Gastrocnemius medialis (tissue), 4 donors: ENCODE measurements at regions not wholly inside any gene's neighbourhood (a gene's known extent, or its start where the extent isn't known, plus 50 kb on each side); places are given as distances from the start of the nearest gene placed in this dataset.

Experiments
- ATAC-seq, 2 donors: fragments of 150-250 bp; one replicate each; pipeline ENCODE4 v1.9.1; 2016
- DNase-seq, 2 donors: peaks; one replicate each; pipeline ENCODE4 v3.0.0-alpha.2; 2019
- H3K27ac ChIP-seq, 4 donors: fragments of 200-600 bp; sonication (generic); 1 replicate in 1 of 4; 2 replicates in 3 of 4; pipeline ENCODE4 v1.5.1; 2016 to 2018; ENCODE audit warnings: mild to moderate bottlenecking in 2 of 4, moderate library complexity in 1 of 4
- H3K27me3 ChIP-seq, 3 donors: fragments of 200-600 bp; sonication (generic) in 2 of 3; 1 replicate in 1 of 3; 2 replicates in 2 of 3; pipeline versions ENCODE4 v1.5.1 to v1.6.0; 2016 to 2019; ENCODE audit warnings: mild to moderate bottlenecking in 1 of 3, moderate library complexity in 1 of 3
- H3K36me3 ChIP-seq, 2 donors: fragments of 200-600 bp; sonication (generic) in 1 of 2; one replicate each; pipeline ENCODE4 v1.5.1; 2017 to 2018
- H3K4me1 ChIP-seq, 2 donors: fragments of 200-600 bp; sonication (generic) in 1 of 2; one replicate each; pipeline ENCODE4 v1.5.1; 2016 to 2017; ENCODE audit warnings: mild to moderate bottlenecking in 2 of 2
- H3K4me3 ChIP-seq, 4 donors: fragments of 200-600 bp; sonication (generic) in 3 of 4; 1 replicate in 1 of 4; 2 replicates in 3 of 4; pipeline ENCODE4 v1.5.1; 2016 to 2019; ENCODE audit warnings: mild to moderate bottlenecking in 2 of 4
- H3K9me3 ChIP-seq, 3 donors: fragments of 200-600 bp; sonication (generic) in 2 of 3; 1 replicate in 1 of 3; 2 replicates in 2 of 3; pipeline ENCODE4 v1.5.1; 2016 to 2019
- POLR2A ChIP-seq, 2 donors: fragments of 450-650 bp; IDR thresholded peaks; one replicate each; pipeline ENCODE4 v1.6.1; 2017; ENCODE audit warnings: antibody characterized with exemption in 2 of 2, mild to moderate bottlenecking in 2 of 2, moderate library complexity in 2 of 2
- in situ Hi-C, 4 donors: fragments of 200-750 bp; cut with MboI; loops; one replicate each; pipeline versions ENCODE4 v1.15.0 to v1.8.0; 2017; ENCODE audit warnings: low sequenced_read_pairs in 4 of 4
- intact Hi-C: fragments of 100-400 bp; cut with DNase I; formaldehyde crosslinking; loops from one replicate; pipeline ENCODE4 v1.15.1; 2023; ENCODE audit warnings: low total_unique reads
- TF ChIP-seq, protein P1 (sequence below), 5 experiments: fragments of 450-650 bp in 3 of 5; fragments of 200-600 bp in 2 of 5; sonication (generic) in 2 of 5; IDR thresholded peaks in 4 of 5; conservative IDR thresholded peaks in 1 of 5; 1 replicate in 4 of 5; 2 replicates in 1 of 5; pipeline ENCODE4 v1.5.1; 2016 to 2019; ENCODE audit warnings: antibody characterized with exemption in 5 of 5, mild to moderate bottlenecking in 3 of 5, moderate library complexity in 3 of 5

- Histone ChIP-seq H3K27me3 (no peaks in the 10 kb centered on the region), H3K4me3 (no peak overlapping the region), H3K4me1 (no peaks in the 10 kb centered on the region), H3K36me3 (no peaks in the 10 kb centered on the region), H3K27ac (no peak overlapping the region), H3K9me3 (no peaks in the 10 kb centered on the region)
- intact Hi-C loops = no loop called here
- ATAC-seq = no peak
- TF ChIP-seq, protein P1, sequence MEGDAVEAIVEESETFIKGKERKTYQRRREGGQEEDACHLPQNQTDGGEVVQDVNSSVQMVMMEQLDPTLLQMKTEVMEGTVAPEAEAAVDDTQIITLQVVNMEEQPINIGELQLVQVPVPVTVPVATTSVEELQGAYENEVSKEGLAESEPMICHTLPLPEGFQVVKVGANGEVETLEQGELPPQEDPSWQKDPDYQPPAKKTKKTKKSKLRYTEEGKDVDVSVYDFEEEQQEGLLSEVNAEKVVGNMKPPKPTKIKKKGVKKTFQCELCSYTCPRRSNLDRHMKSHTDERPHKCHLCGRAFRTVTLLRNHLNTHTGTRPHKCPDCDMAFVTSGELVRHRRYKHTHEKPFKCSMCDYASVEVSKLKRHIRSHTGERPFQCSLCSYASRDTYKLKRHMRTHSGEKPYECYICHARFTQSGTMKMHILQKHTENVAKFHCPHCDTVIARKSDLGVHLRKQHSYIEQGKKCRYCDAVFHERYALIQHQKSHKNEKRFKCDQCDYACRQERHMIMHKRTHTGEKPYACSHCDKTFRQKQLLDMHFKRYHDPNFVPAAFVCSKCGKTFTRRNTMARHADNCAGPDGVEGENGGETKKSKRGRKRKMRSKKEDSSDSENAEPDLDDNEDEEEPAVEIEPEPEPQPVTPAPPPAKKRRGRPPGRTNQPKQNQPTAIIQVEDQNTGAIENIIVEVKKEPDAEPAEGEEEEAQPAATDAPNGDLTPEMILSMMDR (IDR thresholded peaks at IDR 0.05 in 4 of 5, conservative IDR thresholded peaks at IDR 0.05 in 1 of 5) = no peak
- no peak for TF ChIP-seq POLR2A (IDR thresholded peaks at IDR 0.05)
- in situ Hi-C loops = no loop called here
- DNase-seq = no peak
Observed at GRCh38 chr6:113162739-113163138, 694.4 kb upstream of the MARCKS start.

- no peak for DNase-seq
- in situ Hi-C loops = no loop called here
- intact Hi-C loops = no loop called here
- Histone ChIP-seq H3K27ac (no peak overlapping the region), H3K9me3 (no peaks in the 10 kb centered on the region), H3K4me3 (no peak overlapping the region), H3K4me1 (peaks cover 9 to 14% of the 10 kb centered on the region in 2 donors), H3K27me3 (no peaks in the 10 kb centered on the region), H3K36me3 (no peaks in the 10 kb centered on the region)
- no peak for TF ChIP-seq POLR2A (IDR thresholded peaks at IDR 0.05)
- TF ChIP-seq, protein P1 (IDR thresholded peaks at IDR 0.05 in 4 of 5, conservative IDR thresholded peaks at IDR 0.05 in 1 of 5) = no peak
- ATAC-seq = no peak
Observed at GRCh38 chr6:113168057-113168456, 689.1 kb upstream of the MARCKS start.

GRCh38 chr6:113169484-113169883 is 687.7 kb upstream of the MARCKS start:
- intact Hi-C loops = no loop called here
- ATAC-seq (no peak), DNase-seq (no peak)
- Histone ChIP-seq H3K36me3 (no peaks in the 10 kb centered on the region), H3K4me1 (peaks cover 9 to 14% of the 10 kb centered on the region in 2 donors), H3K27ac (no peak overlapping the region), H3K4me3 (no peak overlapping the region), H3K9me3 (no peaks in the 10 kb centered on the region), H3K27me3 (no peaks in the 10 kb centered on the region)
- in situ Hi-C loops = no loop called here
- TF ChIP-seq, protein P1 (IDR thresholded peaks at IDR 0.05 in 4 of 5, conservative IDR thresholded peaks at IDR 0.05 in 1 of 5) = no peak
- TF ChIP-seq POLR2A (IDR thresholded peaks at IDR 0.05) = no peak

DNA sequence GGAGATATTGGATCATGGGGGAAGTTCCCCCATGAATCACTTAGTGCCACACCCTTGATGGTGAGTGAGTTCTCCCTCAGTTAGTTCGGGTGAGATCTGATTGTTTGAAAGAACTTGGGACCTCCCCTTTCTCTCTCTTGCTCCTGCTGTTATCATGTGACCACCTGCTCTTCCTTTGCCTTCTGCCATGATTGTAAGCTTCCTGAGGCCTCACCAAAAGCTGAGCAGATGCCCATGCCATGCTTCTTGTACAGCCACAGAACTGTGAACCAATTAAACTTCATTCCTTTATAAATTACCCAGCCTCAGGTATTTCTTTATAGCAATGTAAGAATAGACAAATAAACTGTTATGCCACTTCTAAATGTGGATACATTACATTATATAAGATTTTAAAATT is 686.7 kb upstream of the MARCKS start:
- H3K4me1 ChIP-seq = peaks cover 9 to 14% of the 10 kb centered on the region in 2 donors
- no peak for TF ChIP-seq POLR2A (IDR thresholded peaks at IDR 0.05)
- TF ChIP-seq, protein P1 (IDR thresholded peaks at IDR 0.05 in 4 of 5, conservative IDR thresholded peaks at IDR 0.05 in 1 of 5) = no peak
- DNase-seq (no peak), ATAC-seq (no peak)
- intact Hi-C loops = no loop called here
- no peaks in the 10 kb centered on the region for H3K36me3 ChIP-seq
- no peak overlapping the region for H3K27ac ChIP-seq
- in situ Hi-C loops = no loop called here
- H3K27me3 ChIP-seq = no peaks in the 10 kb centered on the region
- H3K9me3 ChIP-seq = no peaks in the 10 kb centered on the region
- no peak overlapping the region for H3K4me3 ChIP-seq

DNA sequence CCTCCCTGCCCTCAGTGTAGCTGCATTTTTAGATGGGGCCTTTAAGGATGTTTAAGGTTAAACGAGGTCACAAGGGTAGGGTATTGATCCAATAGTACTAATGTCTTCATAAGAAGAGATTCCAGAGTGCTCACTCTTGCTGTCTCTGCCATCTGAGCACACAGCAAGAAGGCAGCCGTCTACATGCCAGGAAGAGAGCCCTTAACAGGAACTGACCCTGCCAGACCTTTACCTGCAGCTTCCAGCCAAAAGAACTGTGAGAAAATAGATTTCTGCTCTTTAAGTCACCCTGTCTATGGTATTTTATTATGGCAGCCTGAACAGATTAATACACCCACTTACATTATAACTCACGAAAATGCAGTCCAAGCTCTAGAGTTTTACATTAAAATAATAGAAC is 685.3 kb upstream of the MARCKS start:
- H3K27ac ChIP-seq = no peak overlapping the region
- DNase-seq (no peak), ATAC-seq (no peak)
- no peaks in the 10 kb centered on the region for H3K36me3 ChIP-seq
- in situ Hi-C loops = no loop called here
- intact Hi-C loops = no loop called here
- TF ChIP-seq, protein P1 (IDR thresholded peaks at IDR 0.05 in 4 of 5, conservative IDR thresholded peaks at IDR 0.05 in 1 of 5) = no peak
- TF ChIP-seq POLR2A (IDR thresholded peaks at IDR 0.05) = no peak
- peaks cover 9 to 14% of the 10 kb centered on the region in 2 donors for H3K4me1 ChIP-seq
- no peaks in the 10 kb centered on the region for H3K27me3 ChIP-seq
- H3K4me3 ChIP-seq = no peak overlapping the region
- H3K9me3 ChIP-seq = no peaks in the 10 kb centered on the region
